Spinal cord (tissue), 9 donors: ENCODE measurements at regions not wholly inside any gene's neighbourhood (a gene's known extent, or its start where the extent isn't known, plus 50 kb on each side); places are given as distances from the start of the nearest gene placed in this dataset.
"Not testable (repeated sequence)": the region's sequence is repeated elsewhere in the genome, so short reads cannot be mapped to it uniquely, and the experiment has no call there.

Source experiments
- DNase-seq, 6 donors: peaks; one replicate each; pipeline versions ENCODE4 v3.0.0 to v3.0.0-alpha.2; 2013 to 2015; ENCODE audit warnings: low spot score in 6 of 6, low read depth in 4 of 6
- H3K27ac ChIP-seq: one replicate; pipeline ENCODE4 v1.5.1; 2013; ENCODE audit warnings: low read depth, low read length, control low read depth
- H3K27me3 ChIP-seq: one replicate; pipeline ENCODE4 v1.6.1; 2013; ENCODE audit warnings: low read length; ENCODE audit not compliant: control insufficient read depth, insufficient read depth
- H3K36me3 ChIP-seq: one replicate; pipeline ENCODE4 v1.6.1; 2013; ENCODE audit warnings: low read length; ENCODE audit not compliant: control insufficient read depth, insufficient read depth
- H3K4me1 ChIP-seq: one replicate; pipeline ENCODE4 v1.6.1; 2013; ENCODE audit warnings: low read length; ENCODE audit not compliant: control insufficient read depth, insufficient read depth
- H3K4me3 ChIP-seq: one replicate; pipeline ENCODE4 v1.5.1; 2013; ENCODE audit warnings: low read depth, low read length, control low read depth
- H3K9me3 ChIP-seq: one replicate; pipeline ENCODE4 v1.6.1; 2013; ENCODE audit warnings: low read length; ENCODE audit not compliant: control insufficient read depth, insufficient read depth
- WGBS: methylation state at CpG from one replicate; pipeline ENCODE4 v1.1.5; 2013; ENCODE audit warnings: missing lambda C conversion rate; ENCODE audit not compliant: insufficient coverage; 5-methylcytosine and 5-hydroxymethylcytosine counted together
- donor health status: healthy.

- Histone ChIP-seq H3K27me3 (no peaks in the 10 kb centered on the region), H3K36me3 (no peaks in the 10 kb centered on the region), H3K27ac (no peak overlapping the region), H3K9me3 (peaks cover 15% of the 10 kb centered on the region), H3K4me1 (no peaks in the 10 kb centered on the region), H3K4me3 (no peak overlapping the region)
- DNase-seq: no peak
- 50% methylated on average over 8 of the region's 15 CpGs for WGBS
These were observed 530.7 kb downstream of the CWH43 start for GRCh38 chr4:49516796-49517195.

- H3K27me3 ChIP-seq, H3K4me1 ChIP-seq, H3K27ac ChIP-seq, DNase-seq, H3K36me3 ChIP-seq, H3K4me3 ChIP-seq: not testable (repeated sequence)
- H3K9me3 ChIP-seq: peaks cover 13% of the 10 kb centered on the region
- WGBS: 69% methylated on average over 4 of the region's 23 CpGs
These were observed 531.6 kb downstream of the CWH43 start for GRCh38 chr4:49517485-49518205.

GRCh38 chr4:49519150-49520035 is 533.3 kb downstream of the CWH43 start:
- 70% methylated on average over 17 of the region's 48 CpGs for WGBS
- not testable (repeated sequence) for H3K27me3 ChIP-seq, DNase-seq, H3K9me3 ChIP-seq, H3K4me1 ChIP-seq, H3K27ac ChIP-seq, H3K4me3 ChIP-seq, H3K36me3 ChIP-seq

- WGBS: 71% methylated on average over 10 of the region's 55 CpGs
- not testable (repeated sequence) for DNase-seq
These were observed 538.0 kb downstream of the CWH43 start for GRCh38 chr4:49523816-49524765.

GRCh38 chr4:49558916-49559676 is 573.0 kb downstream of the CWH43 start:
- not testable (repeated sequence) for H3K4me1 ChIP-seq, H3K27me3 ChIP-seq, H3K36me3 ChIP-seq, DNase-seq, H3K4me3 ChIP-seq, H3K27ac ChIP-seq, H3K9me3 ChIP-seq
- 60% methylated on average over 1 of the region's 5 CpGs for WGBS

More at GRCh38 chr4:49523816-49524765, 538.0 kb downstream of the CWH43 start:
- not testable (repeated sequence) for H3K9me3 ChIP-seq, H3K27me3 ChIP-seq, H3K4me1 ChIP-seq, H3K27ac ChIP-seq, H3K4me3 ChIP-seq, H3K36me3 ChIP-seq

GRCh38 chr4:49560131-49560816 is 574.2 kb downstream of the CWH43 start:
- H3K4me3 ChIP-seq, H3K9me3 ChIP-seq, H3K4me1 ChIP-seq, H3K27ac ChIP-seq, H3K27me3 ChIP-seq, DNase-seq, H3K36me3 ChIP-seq: not testable (repeated sequence)
- WGBS: no CpG with 5 or more reads among the region's 9 CpGs

GRCh38 chr4:49560883-49561282 is 574.8 kb downstream of the CWH43 start:
- H3K27me3 ChIP-seq, DNase-seq, H3K27ac ChIP-seq, H3K4me1 ChIP-seq, H3K36me3 ChIP-seq, H3K9me3 ChIP-seq, H3K4me3 ChIP-seq: not testable (repeated sequence)
- WGBS: 33% methylated on average over 3 of the region's 3 CpGs

GRCh38 chr4:49570248-49570647 is 584.2 kb downstream of the CWH43 start:
- not testable (repeated sequence) for H3K4me1 ChIP-seq, H3K27me3 ChIP-seq, DNase-seq, H3K4me3 ChIP-seq, H3K36me3 ChIP-seq, H3K27ac ChIP-seq, H3K9me3 ChIP-seq
- WGBS: 0% methylated on average over 2 of the region's 2 CpGs
